NCI-H2171 treated with DMSO at 0.1 percent for 48 hours (cell line): ENCODE measurements at regions not wholly inside any gene's neighbourhood (a gene's known extent, or its start where the extent isn't known, plus 50 kb on each side); places are given as distances from the start of the nearest gene placed in this dataset.

Experiments
- DNase-seq: peaks from one replicate; lab custom pipeline; 2025; lab: John Stamatoyannopoulos, UW

GRCh38 chr4:138561906-138562305, 319.8 kb upstream of the SLC7A11 start:
- DNase-seq, result no peak

- DNase-seq, result no peak
Observed at GRCh38 chr4:138561276-138561880, 319.2 kb upstream of the SLC7A11 start.

GRCh38 chr4:138560448-138560847, 318.3 kb upstream of the SLC7A11 start:
- DNase-seq, result no peak

- DNase-seq, result no peak
Observed at GRCh38 chr4:138558886-138559285, 316.7 kb upstream of the SLC7A11 start.

- DNase-seq, result no peak
Observed at GRCh38 chr4:138555584-138555983, 313.4 kb upstream of the SLC7A11 start.

GRCh38 chr4:138555108-138555507, 313.0 kb upstream of the SLC7A11 start:
- no peak for DNase-seq

GRCh38 chr4:138553001-138553845, 311.1 kb upstream of the SLC7A11 start:
- DNase-seq, result no peak

- DNase-seq, result no peak
Observed at GRCh38 chr4:138542191-138542776, 300.1 kb upstream of the SLC7A11 start.

GRCh38 chr4:138540056-138540800, 298.1 kb upstream of the SLC7A11 start:
- no peak for DNase-seq

GRCh38 chr4:138538743-138539142, 296.6 kb upstream of the SLC7A11 start:
- no peak for DNase-seq

- DNase-seq, result no peak
Observed at GRCh38 chr4:138537731-138538490, 295.8 kb upstream of the SLC7A11 start.

- DNase-seq, result no peak
Observed at GRCh38 chr4:138535316-138535715, 293.2 kb upstream of the SLC7A11 start.

GRCh38 chr4:138522366-138522765, 280.2 kb upstream of the SLC7A11 start:
- DNase-seq, result no peak

GRCh38 chr4:138521809-138522208, 279.7 kb upstream of the SLC7A11 start:
- no peak for DNase-seq

- no peak for DNase-seq
Observed at GRCh38 chr4:138519436-138519835, 277.3 kb upstream of the SLC7A11 start.

- no peak for DNase-seq
Observed at GRCh38 chr4:138513535-138513934, 271.4 kb upstream of the SLC7A11 start.

GRCh38 chr4:138512756-138513155, 270.6 kb upstream of the SLC7A11 start:
- DNase-seq, result no peak

- no peak for DNase-seq
Observed at GRCh38 chr4:138510053-138510452, 267.9 kb upstream of the SLC7A11 start.

- DNase-seq, result no peak
Observed at GRCh38 chr4:138509346-138509745, 267.2 kb upstream of the SLC7A11 start.

- no peak for DNase-seq
Observed at GRCh38 chr4:138507522-138507921, 265.4 kb upstream of the SLC7A11 start.

GRCh38 chr4:138501614-138502013, 259.5 kb upstream of the SLC7A11 start:
- DNase-seq, result no peak

- no peak for DNase-seq
Observed at GRCh38 chr4:138500869-138501268, 258.7 kb upstream of the SLC7A11 start.
